Erythroblast (primary cell): ENCODE measurements at regions not wholly inside any gene's neighbourhood (a gene's known extent, or its start where the extent isn't known, plus 50 kb on each side); places are given as distances from the start of the nearest gene placed in this dataset.

Source experiments
- GATA1 ChIP-seq: IDR thresholded peaks from 2 replicates; pipeline ENCODE4 v1.6.1; 2011; ENCODE audit warnings: low read depth, mild to moderate bottlenecking, control low read depth, low read length, moderate library complexity
- POLR2A ChIP-seq: IDR thresholded peaks from 2 replicates; pipeline ENCODE4 v1.6.1; 2011; ENCODE audit warnings: mild to moderate bottlenecking, low read length

DNA sequence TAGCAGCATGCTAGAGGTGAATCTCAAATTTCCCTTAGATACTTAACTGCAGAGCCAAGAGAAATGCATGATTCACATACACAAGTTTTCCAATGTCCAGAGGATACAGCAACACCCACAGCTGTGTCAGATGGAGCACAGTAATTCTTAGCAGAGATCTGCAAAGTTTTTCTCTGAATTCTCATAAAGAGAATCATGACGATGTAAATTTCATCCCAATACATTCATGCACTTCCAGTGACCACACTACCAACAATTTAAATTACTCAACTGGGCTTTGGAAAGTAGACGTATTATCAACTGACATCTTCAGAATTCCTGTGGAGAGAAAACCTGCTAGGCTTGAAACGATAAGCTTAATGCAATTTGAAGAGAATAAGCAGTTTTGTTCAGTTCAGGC, 378.8 kb upstream of the TLE4 start:
- TF ChIP-seq POLR2A (no peak), GATA1 (no peak)
